Hepatocyte (in vitro differentiated cells): ENCODE measurements at regions not wholly inside any gene's neighbourhood (a gene's known extent, or its start where the extent isn't known, plus 50 kb on each side); places are given as distances from the start of the nearest gene placed in this dataset.

ENCODE experiments used
- CTCF ChIP-seq: fragments of 200-600 bp; sonication (generic); IDR thresholded peaks from 2 replicates; pipeline ENCODE4 v1.5.1; 2016; ENCODE audit warnings: antibody characterized with exemption, mild to moderate bottlenecking; ENCODE audit not compliant: poor library complexity
- EZH2 ChIP-seq: fragments of 200-600 bp; sonication (generic); IDR thresholded peaks from 2 replicates; pipeline ENCODE4 v1.6.1; 2016; ENCODE audit warnings: antibody characterized with exemption, mild to moderate bottlenecking, borderline replicate concordance
- EZH2phosphoT487 ChIP-seq: fragments of 200-600 bp; sonication (generic); IDR thresholded peaks from one replicate; pipeline ENCODE4 v1.6.1; 2018; ENCODE audit warnings: antibody characterized with exemption, mild to moderate bottlenecking, low read depth, moderate library complexity; ENCODE audit not compliant: unreplicated experiment, severe bottlenecking

GRCh38 chr3:187900993-187901755 is 155.9 kb upstream of the BCL6 start:
- TF ChIP-seq CTCF = no peak
- no peak for TF ChIP-seq EZH2
- TF ChIP-seq EZH2phosphoT487 = no peak
